Mucosa of descending colon (tissue), 3 donors: ENCODE measurements at regions not wholly inside any gene's neighbourhood (a gene's known extent, or its start where the extent isn't known, plus 50 kb on each side); places are given as distances from the start of the nearest gene placed in this dataset.

Source experiments
- ATAC-seq: fragments of 200-7000 bp; cut with Tn5 transposase; one replicate; pipeline ENCODE4 v1.9.1; 2020; ENCODE audit warnings: mild to moderate bottlenecking, moderate library complexity
- DNase-seq, 3 donors: peaks; one replicate each; pipeline ENCODE4 v3.0.0-alpha.2; 2020
- H3K36me3 ChIP-seq: fragments of 200-600 bp; one replicate; pipeline ENCODE4 v1.8.0; 2021; ENCODE audit warnings: low read depth, mild to moderate bottlenecking
- H3K4me1 ChIP-seq: fragments of 200-600 bp; one replicate; pipeline ENCODE4 v1.8.0; 2021; ENCODE audit warnings: low read depth, mild to moderate bottlenecking
- H3K4me3 ChIP-seq: fragments of 200-600 bp; one replicate; pipeline ENCODE4 v1.8.0; 2021; ENCODE audit warnings: mild to moderate bottlenecking
- H3K9me3 ChIP-seq: fragments of 200-600 bp; one replicate; pipeline ENCODE4 v1.8.0; 2021; ENCODE audit warnings: mild to moderate bottlenecking
- CTCF ChIP-seq: fragments of 200-600 bp; IDR thresholded peaks from one replicate; pipeline ENCODE4 v1.8.0; 2022; ENCODE audit warnings: antibody characterized with exemption, mild to moderate bottlenecking
- intact Hi-C, 2 donors: fragments of 100-400 bp; cut with DNase I in 1 of 2; cut with micrococcal nuclease in 1 of 2; formaldehyde crosslinking; loops; one replicate each; pipeline versions ENCODE4 v1.11.0 to v1.11.1; 2022; cut with DNase I, micrococcal nuclease
- donor health status: DM: no; HTN: no; CAD: no; lungs with moderate emphysema.
- donor health status: DM: no; HTN: no; CAD: no.
- donor health status: DM: no; HTN: yes; CAD: no.

GRCh38 chr4:97491856-97492255 is 651.4 kb downstream of the STPG2 start:
- ATAC-seq (no peak), DNase-seq (no peak)
- Histone ChIP-seq H3K36me3 (no peaks in the 10 kb centered on the region), H3K4me1 (no peaks in the 10 kb centered on the region), H3K9me3 (no peaks in the 10 kb centered on the region), H3K4me3 (no peak overlapping the region)
- intact Hi-C loops, result no loop called here
- no peak for TF ChIP-seq CTCF

GRCh38 chr4:97493815-97494518 is 649.3 kb downstream of the STPG2 start:
- no peak for DNase-seq
- H3K4me3 ChIP-seq, result no peak overlapping the region
- intact Hi-C loops, result no loop called here
- H3K9me3 ChIP-seq, result no peaks in the 10 kb centered on the region
- no peak for ATAC-seq
- H3K36me3 ChIP-seq, result no peaks in the 10 kb centered on the region
- no peak for TF ChIP-seq CTCF
- no peaks in the 10 kb centered on the region for H3K4me1 ChIP-seq

GRCh38 chr4:97496298-97496873 is 646.9 kb downstream of the STPG2 start:
- Histone ChIP-seq H3K4me1 (no peaks in the 10 kb centered on the region), H3K36me3 (no peaks in the 10 kb centered on the region), H3K9me3 (no peaks in the 10 kb centered on the region), H3K4me3 (no peak overlapping the region)
- no peak for TF ChIP-seq CTCF
- ATAC-seq (no peak), DNase-seq (no peak)
- intact Hi-C loops, result no loop called here

GRCh38 chr4:97498875-97499274 is 644.4 kb downstream of the STPG2 start:
- H3K4me1 ChIP-seq, result no peaks in the 10 kb centered on the region
- no peaks in the 10 kb centered on the region for H3K9me3 ChIP-seq
- no peak for ATAC-seq
- no peaks in the 10 kb centered on the region for H3K36me3 ChIP-seq
- intact Hi-C loops, result no loop called here
- no peak overlapping the region for H3K4me3 ChIP-seq
- no peak for TF ChIP-seq CTCF
- no peak for DNase-seq

- no peaks in the 10 kb centered on the region for H3K9me3 ChIP-seq
- TF ChIP-seq CTCF, result no peak
- no peaks in the 10 kb centered on the region for H3K36me3 ChIP-seq
- ATAC-seq (no peak), DNase-seq (no peak)
- H3K4me3 ChIP-seq, result no peak overlapping the region
- intact Hi-C loops, result no loop called here
- no peaks in the 10 kb centered on the region for H3K4me1 ChIP-seq
Measured at GRCh38 chr4:97500423-97500822, 642.9 kb downstream of the STPG2 start.
